Peyer's patch (tissue), 4 donors: ENCODE measurements at regions not wholly inside any gene's neighbourhood (a gene's known extent, or its start where the extent isn't known, plus 50 kb on each side); places are given as distances from the start of the nearest gene placed in this dataset.

Source experiments
- CTCF ChIP-seq, 6 experiments: fragments of 450-650 bp in 4 of 6; fragments of 200-600 bp in 2 of 6; sonication (generic) in 1 of 6; IDR thresholded peaks; one replicate each; pipeline ENCODE4 v1.5.1; 2017 to 2019; ENCODE audit warnings: antibody characterized with exemption in 6 of 6, mild to moderate bottlenecking in 3 of 6, moderate library complexity in 1 of 6
- POLR2A ChIP-seq, 2 donors: fragments of 450-650 bp; IDR thresholded peaks; one replicate each; pipeline ENCODE4 v1.5.1; 2017; ENCODE audit warnings: antibody characterized with exemption in 2 of 2, mild to moderate bottlenecking in 2 of 2, moderate library complexity in 2 of 2

- TF ChIP-seq CTCF (IDR thresholded peaks at IDR 0.05) (no peak), POLR2A (IDR thresholded peaks at IDR 0.05) (no peak)
Observed at GRCh38 chr7:46390042-46390441, 469.0 kb upstream of the IGFBP3 start.
